Spleen (tissue), 11 donors: ENCODE measurements at regions not wholly inside any gene's neighbourhood (a gene's known extent, or its start where the extent isn't known, plus 50 kb on each side); places are given as distances from the start of the nearest gene placed in this dataset.

Experiments used
- DNase-seq: peaks from one replicate; pipeline ENCODE4 v3.0.0-alpha.2; 2020
- H3K27ac ChIP-seq, 8 donors: fragments of 200-600 bp; sonication (generic) in 7 of 8; 1 replicate in 4 of 8; 2 replicates in 4 of 8; pipeline versions ENCODE4 v1.5.0 to v1.8.0; 2016 to 2021; ENCODE audit warnings: inconsistent platforms in 4 of 8, mild to moderate bottlenecking in 4 of 8, moderate library complexity in 1 of 8
- H3K27me3 ChIP-seq, 7 donors: fragments of 200-600 bp; sonication (generic) in 6 of 7; replicated peaks in 1 of 7; 1 replicate in 4 of 7; 2 replicates in 3 of 7; pipeline versions ENCODE4 v1.5.0 to v1.8.0; 2016 to 2021; ENCODE audit warnings: inconsistent platforms in 3 of 7, mild to moderate bottlenecking in 1 of 7
- H3K36me3 ChIP-seq, 6 donors: fragments of 200-600 bp; sonication (generic) in 5 of 6; 1 replicate in 4 of 6; 2 replicates in 2 of 6; pipeline versions ENCODE4 v1.5.0 to v1.8.0; 2016 to 2021; ENCODE audit warnings: inconsistent platforms in 2 of 6
- H3K4me1 ChIP-seq, 6 donors: fragments of 200-600 bp; sonication (generic) in 5 of 6; 1 replicate in 3 of 6; 2 replicates in 3 of 6; pipeline versions ENCODE4 v1.5.0 to v1.8.0; 2016 to 2021; ENCODE audit warnings: inconsistent platforms in 3 of 6
- H3K4me3 ChIP-seq, 8 donors: fragments of 200-600 bp; sonication (generic) in 7 of 8; 1 replicate in 4 of 8; 2 replicates in 4 of 8; pipeline versions ENCODE4 v1.5.0 to v1.8.0; 2016 to 2021; ENCODE audit warnings: inconsistent platforms in 4 of 8, mild to moderate bottlenecking in 4 of 8, moderate library complexity in 2 of 8
- H3K9me3 ChIP-seq, 8 donors: fragments of 200-600 bp; sonication (generic) in 7 of 8; 1 replicate in 4 of 8; 2 replicates in 4 of 8; pipeline versions ENCODE4 v1.5.0 to v1.8.0; 2016 to 2021; ENCODE audit warnings: inconsistent platforms in 4 of 8
- POLR2A ChIP-seq, 3 donors: fragments of 450-650 bp; IDR thresholded peaks; one replicate each; pipeline ENCODE4 v1.5.1; 2017; ENCODE audit warnings: antibody characterized with exemption in 3 of 3, mild to moderate bottlenecking in 1 of 3
- POLR2AphosphoS5 ChIP-seq, 3 donors: sonication (generic); formaldehyde crosslinking; IDR thresholded peaks; one replicate each; pipeline ENCODE4 v1.5.1; 2017; ENCODE audit warnings: antibody characterized with exemption in 3 of 3
- WGBS, 5 donors: extraction: QIAGEN DNeasy Blood & Tissue Kit in 3 of 5; methylation state at CpG; one replicate each; pipeline versions ENCODE4 v1.1.5 to v1.1.7; 2013 to 2018; 5-methylcytosine and 5-hydroxymethylcytosine counted together
- intact Hi-C: fragments of 100-400 bp; cut with DNase I; formaldehyde crosslinking; loops from one replicate; pipeline ENCODE4 v1.15.0; 2023; ENCODE audit warnings: low total_unique reads
- TF ChIP-seq, protein P1 (sequence below), 11 experiments: fragments of 200-600 bp in 7 of 11; fragments of 450-650 bp in 4 of 11; sonication (generic) in 4 of 11; IDR thresholded peaks in 8 of 11; conservative IDR thresholded peaks in 3 of 11; 1 replicate in 7 of 11; 2 replicates in 4 of 11; pipeline versions ENCODE4 v1.4.0 to v1.8.0; 2016 to 2021; ENCODE audit warnings: antibody characterized with exemption in 11 of 11, inconsistent platforms in 4 of 11, mild to moderate bottlenecking in 1 of 11
- donor health status: healthy with polysubstance abuse.
- donor health status: DM: no; HTN: no; CAD: no; lungs with moderate emphysema.
- donor health status: DM: no; HTN: no; CAD: no.
- donor health status: Bipolar disorder and iron deficiency.
- donor health status: healthy.
- donor health status: DM: no; HTN: no; CAD: no.
- donor health status: DM: yes; HTN: yes; CAD: no.

DNA sequence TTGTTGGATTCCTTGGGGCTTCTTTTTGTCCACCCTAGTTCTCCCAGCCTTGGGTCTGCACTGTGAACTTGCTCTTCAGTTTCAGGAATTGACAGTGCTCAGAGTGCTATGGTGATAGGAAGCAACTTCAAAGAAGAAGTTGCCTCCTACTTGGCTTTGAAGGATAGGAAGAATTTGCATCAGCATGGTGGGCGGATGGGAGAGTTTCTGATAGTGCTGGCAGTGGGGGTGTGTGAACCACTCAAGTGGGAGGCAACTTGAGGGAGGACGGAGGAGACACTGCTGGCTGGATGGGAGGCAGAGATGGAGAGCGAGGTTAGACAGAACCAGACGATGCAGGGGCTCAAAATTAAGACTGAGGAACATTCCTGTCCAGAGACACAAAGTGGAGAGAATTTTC, 164.4 kb upstream of the SKOR2 start:
- 40 to 52% (median 47%) methylated on average over 4 of the region's 4 CpGs for WGBS, 5 donors

DNA sequence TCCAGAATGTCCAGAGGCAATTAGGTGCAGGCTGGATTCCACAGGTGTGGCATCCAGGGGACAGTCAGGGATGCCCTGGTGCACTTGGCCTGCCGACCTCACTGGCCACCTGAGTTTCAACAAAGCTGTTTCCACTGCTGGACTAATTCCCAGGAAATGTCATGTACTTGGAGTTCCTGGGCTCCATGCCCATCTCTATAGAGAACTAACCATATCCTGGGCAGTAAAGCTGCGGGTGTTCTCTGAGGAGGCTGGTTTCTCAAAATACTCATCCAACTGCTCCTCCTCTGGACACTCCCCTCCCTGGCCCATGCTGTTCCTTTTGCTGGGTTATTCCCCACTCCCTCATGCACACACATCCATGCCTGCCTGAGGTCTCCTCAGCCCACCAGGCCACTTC, 161.9 kb upstream of the SKOR2 start:
- no peaks in the 10 kb centered on the region for H3K9me3 ChIP-seq
- H3K36me3 ChIP-seq, result no peaks in the 10 kb centered on the region
- no peak overlapping the region for H3K4me3 ChIP-seq
- WGBS, 5 donors, result 56 to 88% (median 75%) methylated on average over 2 of the region's 2 CpGs
- intact Hi-C loops, result no loop called here
- no peaks in the 10 kb centered on the region for H3K4me1 ChIP-seq
- no peak overlapping the region for H3K27ac ChIP-seq
- peaks cover 0 to 56% (median 0%) of the 10 kb centered on the region in 7 donors for H3K27me3 ChIP-seq
- no peak for DNase-seq
- TF ChIP-seq POLR2AphosphoS5 (IDR thresholded peaks at IDR 0.05) (no peak), POLR2A (IDR thresholded peaks at IDR 0.05) (no peak)
- TF ChIP-seq, protein P1, sequence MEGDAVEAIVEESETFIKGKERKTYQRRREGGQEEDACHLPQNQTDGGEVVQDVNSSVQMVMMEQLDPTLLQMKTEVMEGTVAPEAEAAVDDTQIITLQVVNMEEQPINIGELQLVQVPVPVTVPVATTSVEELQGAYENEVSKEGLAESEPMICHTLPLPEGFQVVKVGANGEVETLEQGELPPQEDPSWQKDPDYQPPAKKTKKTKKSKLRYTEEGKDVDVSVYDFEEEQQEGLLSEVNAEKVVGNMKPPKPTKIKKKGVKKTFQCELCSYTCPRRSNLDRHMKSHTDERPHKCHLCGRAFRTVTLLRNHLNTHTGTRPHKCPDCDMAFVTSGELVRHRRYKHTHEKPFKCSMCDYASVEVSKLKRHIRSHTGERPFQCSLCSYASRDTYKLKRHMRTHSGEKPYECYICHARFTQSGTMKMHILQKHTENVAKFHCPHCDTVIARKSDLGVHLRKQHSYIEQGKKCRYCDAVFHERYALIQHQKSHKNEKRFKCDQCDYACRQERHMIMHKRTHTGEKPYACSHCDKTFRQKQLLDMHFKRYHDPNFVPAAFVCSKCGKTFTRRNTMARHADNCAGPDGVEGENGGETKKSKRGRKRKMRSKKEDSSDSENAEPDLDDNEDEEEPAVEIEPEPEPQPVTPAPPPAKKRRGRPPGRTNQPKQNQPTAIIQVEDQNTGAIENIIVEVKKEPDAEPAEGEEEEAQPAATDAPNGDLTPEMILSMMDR (IDR thresholded peaks at IDR 0.05 in 8 of 11, conservative IDR thresholded peaks at IDR 0.05 in 3 of 11), result no peak

More for the DNA sequence above, 164.4 kb upstream of the SKOR2 start:
- Histone ChIP-seq H3K27me3 (peaks cover 0 to 69% (median 0%) of the 10 kb centered on the region in 7 donors), H3K4me3 (no peak overlapping the region), H3K4me1 (no peaks in the 10 kb centered on the region), H3K36me3 (no peaks in the 10 kb centered on the region), H3K27ac (no peak overlapping the region), H3K9me3 (no peaks in the 10 kb centered on the region)
- intact Hi-C loops, result no loop called here
- TF ChIP-seq POLR2AphosphoS5 (IDR thresholded peaks at IDR 0.05), result no peak
- TF ChIP-seq, protein P1 (IDR thresholded peaks at IDR 0.05 in 8 of 11, conservative IDR thresholded peaks at IDR 0.05 in 3 of 11), result no peak
- no peak for TF ChIP-seq POLR2A (IDR thresholded peaks at IDR 0.05)
- DNase-seq, result no peak

DNA sequence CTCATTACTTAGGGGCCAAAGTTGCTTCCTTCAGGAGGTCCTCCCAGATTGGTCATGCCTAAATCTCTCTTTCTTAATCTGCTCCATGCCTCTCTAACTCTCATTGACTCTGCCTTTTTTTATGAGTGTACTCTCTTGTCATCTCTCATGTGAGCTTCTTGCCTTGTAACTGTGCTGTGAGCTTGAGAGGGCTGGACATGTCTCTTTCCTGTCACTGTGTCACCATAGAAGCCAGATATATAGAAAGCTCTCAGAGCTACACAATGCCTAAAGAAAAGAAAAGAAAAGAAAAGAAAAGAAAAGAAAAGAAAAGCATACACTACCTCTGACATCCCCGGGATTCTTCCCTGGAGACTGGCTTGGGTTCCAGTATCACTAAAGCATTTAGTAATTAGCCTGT, 161.5 kb upstream of the SKOR2 start:
- no peak overlapping the region for H3K4me3 ChIP-seq
- no peaks in the 10 kb centered on the region for H3K36me3 ChIP-seq
- WGBS, 5 donors, result 63 to 93% (median 78%) methylated on average over 1 of the region's 1 CpG
- intact Hi-C loops, result no loop called here
- peaks cover 0 to 53% (median 0%) of the 10 kb centered on the region in 7 donors for H3K27me3 ChIP-seq
- TF ChIP-seq POLR2A (IDR thresholded peaks at IDR 0.05) (no peak), POLR2AphosphoS5 (IDR thresholded peaks at IDR 0.05) (no peak)
- TF ChIP-seq, protein P1 (IDR thresholded peaks at IDR 0.05 in 8 of 11, conservative IDR thresholded peaks at IDR 0.05 in 3 of 11), result no peak
- no peak for DNase-seq
- H3K9me3 ChIP-seq, result no peaks in the 10 kb centered on the region
- H3K27ac ChIP-seq, result no peak overlapping the region
- no peaks in the 10 kb centered on the region for H3K4me1 ChIP-seq

DNA sequence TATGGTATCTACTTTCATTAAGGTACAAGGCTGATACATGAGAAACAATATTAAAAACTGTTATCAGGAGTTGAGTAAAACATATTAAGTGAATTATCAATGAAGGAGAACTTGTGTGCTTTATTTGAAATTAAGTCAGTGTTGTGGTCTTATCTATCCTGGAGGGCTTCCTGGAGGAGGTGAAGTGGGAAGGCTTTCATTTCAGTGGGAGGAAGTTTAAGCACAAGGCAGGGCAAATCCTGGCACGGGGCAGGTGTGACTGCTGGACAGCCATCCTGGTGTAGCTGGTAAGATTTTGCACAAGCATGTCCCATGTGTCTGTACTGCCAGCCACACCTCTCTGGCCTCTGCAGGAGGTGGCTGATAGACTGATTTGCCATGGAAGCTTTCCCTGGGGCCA, 159.7 kb upstream of the SKOR2 start:
- 63 to 94% (median 77%) methylated on average over 1 of the region's 1 CpG for WGBS, 5 donors

More for the DNA sequence above, 159.7 kb upstream of the SKOR2 start:
- no peaks in the 10 kb centered on the region for H3K36me3 ChIP-seq
- TF ChIP-seq POLR2A (IDR thresholded peaks at IDR 0.05) (no peak), POLR2AphosphoS5 (IDR thresholded peaks at IDR 0.05) (no peak)
- TF ChIP-seq, protein P1 (IDR thresholded peaks at IDR 0.05 in 8 of 11, conservative IDR thresholded peaks at IDR 0.05 in 3 of 11), result no peak
- peaks cover 0 to 38% (median 0%) of the 10 kb centered on the region in 7 donors for H3K27me3 ChIP-seq
- no peak overlapping the region for H3K4me3 ChIP-seq
- intact Hi-C loops, result no loop called here
- no peak overlapping the region for H3K27ac ChIP-seq
- H3K4me1 ChIP-seq, result no peaks in the 10 kb centered on the region
- no peak for DNase-seq
- H3K9me3 ChIP-seq, result no peaks in the 10 kb centered on the region
